Prostate gland (tissue), 2 donors: ENCODE measurements at regions not wholly inside any gene's neighbourhood (a gene's known extent, or its start where the extent isn't known, plus 50 kb on each side); places are given as distances from the start of the nearest gene placed in this dataset.

ENCODE experiments used
- CTCF ChIP-seq, 4 experiments: fragments of 200-600 bp in 2 of 4; fragments of 450-650 bp in 2 of 4; sonication (generic) in 2 of 4; IDR thresholded peaks; 1 replicate in 3 of 4; 2 replicates in 1 of 4; pipeline ENCODE4 v1.5.1; 2016 to 2019; ENCODE audit warnings: antibody characterized with exemption in 4 of 4, mild to moderate bottlenecking in 2 of 4, moderate library complexity in 2 of 4
- POLR2A ChIP-seq: fragments of 450-650 bp; IDR thresholded peaks from one replicate; pipeline ENCODE4 v1.6.1; 2016; ENCODE audit warnings: antibody characterized with exemption, mild to moderate bottlenecking

GRCh38 chr4:141347684-141348083 is 127.0 kb downstream of the ZNF330 start:
- no peak for TF ChIP-seq CTCF (IDR thresholded peaks at IDR 0.05)
- no peak for TF ChIP-seq POLR2A
